A673 (cell line): ENCODE measurements at regions not wholly inside any gene's neighbourhood (a gene's known extent, or its start where the extent isn't known, plus 50 kb on each side); places are given as distances from the start of the nearest gene placed in this dataset.
"Not testable (repeated sequence)": the region's sequence is repeated elsewhere in the genome, so short reads cannot be mapped to it uniquely, and the experiment has no call there.

Experiments
- BruUV-seq: library from RNA; stranded (reverse); fragments of 400-500 nt; replicated peaks from 2 replicates; lab custom pipeline; 2021; lab: Mats Ljungman, UMichigan
- CTCF ChIA-PET: fragments of 300-600 bp; sonication (Branson Sonifier 250); formaldehyde crosslinking; loops from one replicate; lab custom pipeline; 2022; ENCODE audit warnings: antibody characterized with exemption; lab: Charles Lee
- POLR2A ChIA-PET: fragments of 300-600 bp; sonication (Branson Sonifier 250); formaldehyde crosslinking; loops from one replicate; lab custom pipeline; 2022; ENCODE audit warnings: antibody characterized with exemption; ENCODE audit not compliant: low non-redundant PET; lab: Charles Lee
- DNase-seq: peaks from one replicate; pipeline ENCODE4 v3.0.0-alpha.2; 2015; ENCODE audit warnings: low spot score
- H3K27ac ChIP-seq: fragments of 200-600 bp; sonication (generic); 2 replicates; pipeline ENCODE4 v1.5.1; 2016; ENCODE audit warnings: mixed run types, low read depth, mild to moderate bottlenecking, mixed read lengths, antibody characterized with exemption, low read length; ENCODE audit not compliant: poor library complexity, severe bottlenecking
- H3K27me3 ChIP-seq: fragments of 200-600 bp; sonication (generic); replicated peaks from 2 replicates; pipeline ENCODE4 v1.6.1; 2017; ENCODE audit warnings: mixed run types, low read depth, mild to moderate bottlenecking, mixed read lengths, antibody characterized with exemption, low read length; ENCODE audit not compliant: insufficient read depth, poor library complexity
- H3K36me3 ChIP-seq: fragments of 200-600 bp; sonication (generic); 2 replicates; pipeline ENCODE4 v1.6.1; 2016; ENCODE audit warnings: mixed run types, mild to moderate bottlenecking, mixed read lengths, antibody characterized with exemption, low read length; ENCODE audit not compliant: insufficient read depth, poor library complexity, severe bottlenecking
- H3K4me1 ChIP-seq: fragments of 200-600 bp; sonication (generic); 2 replicates; pipeline ENCODE4 v1.6.1; 2017; ENCODE audit warnings: mixed run types, mild to moderate bottlenecking, mixed read lengths, antibody characterized with exemption, low read length; ENCODE audit not compliant: insufficient read depth, poor library complexity, severe bottlenecking
- H3K4me3 ChIP-seq: fragments of 200-600 bp; sonication (generic); 2 replicates; pipeline ENCODE4 v1.5.1; 2016; ENCODE audit warnings: low read depth, mixed run types, mild to moderate bottlenecking, mixed read lengths, low read length; ENCODE audit not compliant: poor library complexity, severe bottlenecking
- H3K9me3 ChIP-seq: fragments of 200-600 bp; sonication (generic); 2 replicates; pipeline ENCODE4 v1.6.1; 2016; ENCODE audit warnings: mixed run types, low read depth, mild to moderate bottlenecking, mixed read lengths, antibody characterized with exemption, low read length; ENCODE audit not compliant: poor library complexity, severe bottlenecking
- EZH2 ChIP-seq: fragments of 200-600 bp; sonication (generic); IDR thresholded peaks from 2 replicates; pipeline ENCODE4 v1.6.1; 2017; ENCODE audit warnings: borderline replicate concordance, low read depth, mild to moderate bottlenecking, mixed read lengths, antibody characterized with exemption, low read length; ENCODE audit not compliant: poor library complexity, severe bottlenecking
- intact Hi-C: fragments of 100-400 bp; cut with micrococcal nuclease; formaldehyde crosslinking; loops from one replicate; pipeline ENCODE4 v1.10.0; 2022; ENCODE audit not compliant: unreplicated experiment
- TF ChIP-seq, protein P1 (sequence below): fragments of 300-800, 200-600 bp; sonication (generic); conservative IDR thresholded peaks from 2 replicates; pipeline ENCODE4 v1.5.1; 2017; ENCODE audit warnings: low read depth, mild to moderate bottlenecking, antibody characterized with exemption, low read length, moderate library complexity, mixed read lengths

DNA sequence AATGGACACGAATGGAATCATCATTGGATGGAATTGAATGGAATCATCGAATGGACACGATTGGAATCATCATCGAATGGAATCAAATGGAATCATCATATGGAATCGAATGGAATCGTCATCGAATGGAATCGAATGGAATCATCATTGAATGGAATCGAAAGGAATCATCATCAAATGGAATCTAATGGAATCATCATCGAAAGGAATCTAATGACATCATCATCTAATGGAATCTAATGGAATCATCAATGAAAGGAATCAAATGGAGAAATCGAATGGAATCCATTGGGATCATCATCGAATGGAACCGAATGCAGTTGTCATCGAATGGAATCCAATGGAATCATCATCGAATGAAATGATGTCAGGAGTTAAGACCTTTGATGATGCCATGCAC lies 154.9 kb downstream of the SHCBP1 start:
- H3K4me3 ChIP-seq: no peak overlapping the region
- no peaks in the 10 kb centered on the region for H3K27me3 ChIP-seq
- TF ChIP-seq EZH2: no peak
- TF ChIP-seq, protein P1, sequence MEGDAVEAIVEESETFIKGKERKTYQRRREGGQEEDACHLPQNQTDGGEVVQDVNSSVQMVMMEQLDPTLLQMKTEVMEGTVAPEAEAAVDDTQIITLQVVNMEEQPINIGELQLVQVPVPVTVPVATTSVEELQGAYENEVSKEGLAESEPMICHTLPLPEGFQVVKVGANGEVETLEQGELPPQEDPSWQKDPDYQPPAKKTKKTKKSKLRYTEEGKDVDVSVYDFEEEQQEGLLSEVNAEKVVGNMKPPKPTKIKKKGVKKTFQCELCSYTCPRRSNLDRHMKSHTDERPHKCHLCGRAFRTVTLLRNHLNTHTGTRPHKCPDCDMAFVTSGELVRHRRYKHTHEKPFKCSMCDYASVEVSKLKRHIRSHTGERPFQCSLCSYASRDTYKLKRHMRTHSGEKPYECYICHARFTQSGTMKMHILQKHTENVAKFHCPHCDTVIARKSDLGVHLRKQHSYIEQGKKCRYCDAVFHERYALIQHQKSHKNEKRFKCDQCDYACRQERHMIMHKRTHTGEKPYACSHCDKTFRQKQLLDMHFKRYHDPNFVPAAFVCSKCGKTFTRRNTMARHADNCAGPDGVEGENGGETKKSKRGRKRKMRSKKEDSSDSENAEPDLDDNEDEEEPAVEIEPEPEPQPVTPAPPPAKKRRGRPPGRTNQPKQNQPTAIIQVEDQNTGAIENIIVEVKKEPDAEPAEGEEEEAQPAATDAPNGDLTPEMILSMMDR: no peak
- CTCF ChIA-PET: no interaction called here
- no peak overlapping the region for H3K27ac ChIP-seq
- peaks cover 25% of the 10 kb centered on the region for H3K9me3 ChIP-seq
- DNase-seq: no peak
- BruUV-seq: no TSS peak
- H3K36me3 ChIP-seq: no peaks in the 10 kb centered on the region
- intact Hi-C loops: no loop called here
- no peaks in the 10 kb centered on the region for H3K4me1 ChIP-seq
- POLR2A ChIA-PET: no interaction called here

DNA sequence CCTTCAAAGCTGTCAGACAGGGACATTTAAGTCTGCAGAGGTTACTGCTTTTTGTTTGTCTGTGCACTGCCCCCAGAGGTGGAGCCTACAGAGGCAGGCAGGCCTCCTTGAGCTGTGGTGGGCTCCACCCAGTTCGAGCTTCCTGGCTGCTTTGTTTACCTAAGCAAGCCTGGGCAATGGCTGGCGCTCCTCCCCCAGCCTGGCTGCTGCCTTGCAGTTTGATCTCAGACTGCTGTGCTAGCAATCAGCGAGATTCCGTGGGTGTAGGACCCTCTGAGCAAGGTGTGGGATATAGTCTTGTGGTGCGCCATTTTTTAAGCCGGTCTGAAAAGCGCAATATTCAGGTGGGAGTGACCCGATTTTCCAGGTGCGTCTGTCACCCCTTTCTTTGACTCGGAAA lies 166.4 kb downstream of the SHCBP1 start:
- H3K4me3 ChIP-seq, POLR2A ChIA-PET, H3K27ac ChIP-seq, CTCF ChIA-PET, intact Hi-C loops, H3K9me3 ChIP-seq, DNase-seq, H3K27me3 ChIP-seq, H3K36me3 ChIP-seq, BruUV-seq, H3K4me1 ChIP-seq: not testable (repeated sequence)

DNA sequence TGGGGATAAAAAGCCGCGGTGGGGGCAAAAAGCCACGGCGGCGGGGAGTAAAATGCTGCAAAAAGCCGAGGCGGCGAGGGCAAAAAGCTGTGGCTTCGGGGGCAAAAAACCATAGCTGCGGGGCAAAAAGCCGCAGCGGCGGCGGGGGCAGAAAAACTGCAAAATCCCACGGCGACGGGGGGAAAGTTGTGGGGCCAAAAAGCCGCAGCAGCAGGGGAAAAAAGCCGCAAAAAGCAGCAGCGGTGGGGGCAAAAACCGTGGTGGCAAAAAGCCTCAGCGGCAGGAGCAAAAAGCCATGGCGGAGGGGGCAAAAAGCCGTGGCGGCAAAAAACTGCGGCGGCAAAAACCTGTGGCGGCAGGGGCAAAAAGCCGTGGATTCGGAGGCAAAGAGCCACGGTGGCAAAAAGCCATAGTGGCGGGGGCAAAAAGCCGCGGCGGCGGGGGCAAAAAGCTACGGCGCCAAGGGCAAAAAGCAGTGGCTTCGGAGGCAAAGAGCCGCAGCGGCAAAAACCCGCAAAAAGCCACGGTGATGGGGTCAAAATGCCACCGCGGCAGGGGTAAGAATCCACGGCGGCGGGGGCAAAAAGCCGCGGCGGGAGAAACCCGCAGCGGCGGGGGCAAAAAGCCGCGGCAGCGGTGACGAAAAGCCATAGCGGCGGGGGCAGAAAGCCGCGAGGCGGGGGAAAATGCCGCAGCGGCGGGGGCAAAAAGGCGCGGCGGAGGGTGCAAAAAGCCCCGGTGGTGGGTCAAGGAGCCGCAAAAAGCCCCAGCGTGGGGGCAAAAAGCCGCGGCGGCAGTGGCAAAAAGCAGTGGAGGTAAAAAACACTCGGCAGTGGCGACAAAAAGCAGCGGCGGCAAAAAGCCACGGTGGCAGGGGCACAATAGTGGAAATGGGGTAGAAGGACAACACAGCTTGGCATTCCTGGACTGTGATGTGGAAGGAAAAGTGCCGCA lies 192.8 kb downstream of the SHCBP1 start:
- intact Hi-C loops: no loop called here
- ChIA-PET CTCF (no interaction called here), POLR2A (no interaction called here)
- no peak overlapping the region for H3K27ac ChIP-seq
- peaks cover 9% of the 10 kb centered on the region for H3K9me3 ChIP-seq
- H3K4me3 ChIP-seq: no peak overlapping the region
- H3K4me1 ChIP-seq: no peaks in the 10 kb centered on the region
- no peaks in the 10 kb centered on the region for H3K27me3 ChIP-seq
- TF ChIP-seq, protein P1: no peak
- no peak for TF ChIP-seq EZH2
- BruUV-seq: no TSS peak
- DNase-seq: no peak
- H3K36me3 ChIP-seq: no peaks in the 10 kb centered on the region
